WTC11 (cell line): ENCODE measurements at regions not wholly inside any gene's neighbourhood (a gene's known extent, or its start where the extent isn't known, plus 50 kb on each side); places are given as distances from the start of the nearest gene placed in this dataset.

ENCODE experiments used
- ATF2 ChIP-seq: sonication (generic); formaldehyde crosslinking; IDR thresholded peaks from 2 replicates; pipeline ENCODE4 v1.8.1; 2022; ENCODE audit warnings: low read depth, missing genetic modification reagents, borderline replicate concordance
- ELF4 ChIP-seq: sonication (generic); formaldehyde crosslinking; IDR thresholded peaks from 2 replicates; pipeline ENCODE4 v1.8.1; 2022; ENCODE audit warnings: low read depth, mild to moderate bottlenecking, moderate library complexity, missing genetic modification reagents
- JUN ChIP-seq: sonication (generic); formaldehyde crosslinking; IDR thresholded peaks from 2 replicates; pipeline ENCODE4 v1.8.0; 2023; ENCODE audit warnings: mild to moderate bottlenecking, missing genetic modification reagents
- MLX ChIP-seq: sonication (generic); formaldehyde crosslinking; IDR thresholded peaks from 2 replicates; pipeline ENCODE4 v1.8.1; 2023; ENCODE audit warnings: mild to moderate bottlenecking, missing genetic modification reagents, moderate library complexity
- MYBL2 ChIP-seq: sonication (generic); formaldehyde crosslinking; IDR thresholded peaks from 2 replicates; pipeline ENCODE4 v1.8.1; 2023; ENCODE audit warnings: mild to moderate bottlenecking, moderate library complexity, missing genetic modification reagents
- NFE2L1 ChIP-seq: sonication (generic); formaldehyde crosslinking; IDR thresholded peaks from 2 replicates; pipeline ENCODE4 v1.8.1; 2023; ENCODE audit warnings: missing genetic modification reagents
- NFYB ChIP-seq: sonication (generic); formaldehyde crosslinking; conservative IDR thresholded peaks from 2 replicates; pipeline ENCODE4 v1.8.0; 2022; ENCODE audit warnings: low read depth, missing genetic modification reagents
- SMAD4 ChIP-seq: sonication (generic); formaldehyde crosslinking; IDR thresholded peaks from 2 replicates; pipeline ENCODE4 v1.8.0; 2022; ENCODE audit warnings: mild to moderate bottlenecking, missing genetic modification reagents
- ZNF263 ChIP-seq: sonication (generic); formaldehyde crosslinking; IDR thresholded peaks from 2 replicates; pipeline ENCODE4 v1.8.1; 2022; ENCODE audit warnings: low read depth, mild to moderate bottlenecking, moderate library complexity, missing genetic modification reagents
- TF ChIP-seq, protein P1 (sequence below): sonication (generic); formaldehyde crosslinking; IDR thresholded peaks from 2 replicates; pipeline ENCODE4 v1.8.0; 2022; ENCODE audit warnings: mild to moderate bottlenecking, missing genetic modification reagents
- TF ChIP-seq, protein P2 (sequence below): fragments of 200-600 bp; IDR thresholded peaks from 2 replicates; pipeline ENCODE4 v1.8.0; 2022; ENCODE audit warnings: antibody characterized with exemption
- TF ChIP-seq, protein P3 (sequence below): sonication (generic); formaldehyde crosslinking; IDR thresholded peaks from 2 replicates; pipeline ENCODE4 v1.8.1; 2023; ENCODE audit warnings: mild to moderate bottlenecking, missing genetic modification reagents, moderate library complexity

GRCh38 chr4:18686338-18687037, 664.9 kb upstream of the LCORL start:
- no peak for TF ChIP-seq SMAD4 (CRISPR knock-in tag)
- TF ChIP-seq, protein P1, sequence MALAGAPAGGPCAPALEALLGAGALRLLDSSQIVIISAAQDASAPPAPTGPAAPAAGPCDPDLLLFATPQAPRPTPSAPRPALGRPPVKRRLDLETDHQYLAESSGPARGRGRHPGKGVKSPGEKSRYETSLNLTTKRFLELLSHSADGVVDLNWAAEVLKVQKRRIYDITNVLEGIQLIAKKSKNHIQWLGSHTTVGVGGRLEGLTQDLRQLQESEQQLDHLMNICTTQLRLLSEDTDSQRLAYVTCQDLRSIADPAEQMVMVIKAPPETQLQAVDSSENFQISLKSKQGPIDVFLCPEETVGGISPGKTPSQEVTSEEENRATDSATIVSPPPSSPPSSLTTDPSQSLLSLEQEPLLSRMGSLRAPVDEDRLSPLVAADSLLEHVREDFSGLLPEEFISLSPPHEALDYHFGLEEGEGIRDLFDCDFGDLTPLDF, result no peak
- no peak for TF ChIP-seq ATF2 (CRISPR knock-in tag)
- TF ChIP-seq, protein P2, sequence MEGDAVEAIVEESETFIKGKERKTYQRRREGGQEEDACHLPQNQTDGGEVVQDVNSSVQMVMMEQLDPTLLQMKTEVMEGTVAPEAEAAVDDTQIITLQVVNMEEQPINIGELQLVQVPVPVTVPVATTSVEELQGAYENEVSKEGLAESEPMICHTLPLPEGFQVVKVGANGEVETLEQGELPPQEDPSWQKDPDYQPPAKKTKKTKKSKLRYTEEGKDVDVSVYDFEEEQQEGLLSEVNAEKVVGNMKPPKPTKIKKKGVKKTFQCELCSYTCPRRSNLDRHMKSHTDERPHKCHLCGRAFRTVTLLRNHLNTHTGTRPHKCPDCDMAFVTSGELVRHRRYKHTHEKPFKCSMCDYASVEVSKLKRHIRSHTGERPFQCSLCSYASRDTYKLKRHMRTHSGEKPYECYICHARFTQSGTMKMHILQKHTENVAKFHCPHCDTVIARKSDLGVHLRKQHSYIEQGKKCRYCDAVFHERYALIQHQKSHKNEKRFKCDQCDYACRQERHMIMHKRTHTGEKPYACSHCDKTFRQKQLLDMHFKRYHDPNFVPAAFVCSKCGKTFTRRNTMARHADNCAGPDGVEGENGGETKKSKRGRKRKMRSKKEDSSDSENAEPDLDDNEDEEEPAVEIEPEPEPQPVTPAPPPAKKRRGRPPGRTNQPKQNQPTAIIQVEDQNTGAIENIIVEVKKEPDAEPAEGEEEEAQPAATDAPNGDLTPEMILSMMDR, result no peak
- TF ChIP-seq ELF4, result no peak
- no peak for TF ChIP-seq MYBL2 (CRISPR knock-in tag)
- no peak for TF ChIP-seq JUN (CRISPR knock-in tag)
- no peak for TF ChIP-seq ZNF263 (CRISPR knock-in tag)
- TF ChIP-seq, protein P3, sequence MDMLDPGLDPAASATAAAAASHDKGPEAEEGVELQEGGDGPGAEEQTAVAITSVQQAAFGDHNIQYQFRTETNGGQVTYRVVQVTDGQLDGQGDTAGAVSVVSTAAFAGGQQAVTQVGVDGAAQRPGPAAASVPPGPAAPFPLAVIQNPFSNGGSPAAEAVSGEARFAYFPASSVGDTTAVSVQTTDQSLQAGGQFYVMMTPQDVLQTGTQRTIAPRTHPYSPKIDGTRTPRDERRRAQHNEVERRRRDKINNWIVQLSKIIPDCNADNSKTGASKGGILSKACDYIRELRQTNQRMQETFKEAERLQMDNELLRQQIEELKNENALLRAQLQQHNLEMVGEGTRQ (CRISPR knock-in tag), result no peak
- no peak for TF ChIP-seq NFYB (CRISPR knock-in tag)
- no peak for TF ChIP-seq MLX (CRISPR knock-in tag)
- TF ChIP-seq NFE2L1, result no peak
